GM18951 (cell line): ENCODE measurements at regions not wholly inside any gene's neighbourhood (a gene's known extent, or its start where the extent isn't known, plus 50 kb on each side); places are given as distances from the start of the nearest gene placed in this dataset.

Experiments used
- POLR2A ChIP-seq: IDR thresholded peaks from 4 replicates; pipeline ENCODE4 v1.6.1; 2011; ENCODE audit warnings: mild to moderate bottlenecking; ENCODE audit not compliant: insufficient read length, insufficient read depth; ENCODE audit errors: extremely low read depth
- in situ Hi-C: fragments of 300-500 bp; cut with MboI; formaldehyde crosslinking; loops from one replicate; pipeline ENCODE4 v1.12.0; 2022; ENCODE audit warnings: low sequenced_read_pairs, mixed read lengths, inconsistent platforms; ENCODE audit not compliant: unreplicated experiment

- no peak for TF ChIP-seq POLR2A
- in situ Hi-C loops = no loop called here
These were observed 82.5 kb upstream of the TBX20 start for GRCh38 chr7:35336444-35336843.

- no peak for TF ChIP-seq POLR2A
- in situ Hi-C loops = no loop called here
These were observed 80.6 kb upstream of the TBX20 start for GRCh38 chr7:35334506-35334905.

- in situ Hi-C loops = no loop called here
- TF ChIP-seq POLR2A = no peak
These were observed 79.4 kb upstream of the TBX20 start for GRCh38 chr7:35333265-35333664.

- TF ChIP-seq POLR2A = no peak
- in situ Hi-C loops = no loop called here
These were observed 78.1 kb upstream of the TBX20 start for GRCh38 chr7:35331730-35332678.

- in situ Hi-C loops = no loop called here
- TF ChIP-seq POLR2A = no peak
These were observed 75.1 kb upstream of the TBX20 start for GRCh38 chr7:35329026-35329425.

- in situ Hi-C loops = no loop called here
These were observed 65.7 kb upstream of the TBX20 start for GRCh38 chr7:35319606-35320005.

GRCh38 chr7:35316549-35316948 is 62.6 kb upstream of the TBX20 start:
- no peak for TF ChIP-seq POLR2A
- in situ Hi-C loops = no loop called here

More at GRCh38 chr7:35319606-35320005, 65.7 kb upstream of the TBX20 start:
- TF ChIP-seq POLR2A = no peak

GRCh38 chr7:35315517-35315916 is 61.6 kb upstream of the TBX20 start:
- in situ Hi-C loops = no loop called here
- no peak for TF ChIP-seq POLR2A

- in situ Hi-C loops = no loop called here
- no peak for TF ChIP-seq POLR2A
These were observed 60.5 kb upstream of the TBX20 start for GRCh38 chr7:35314354-35314753.

GRCh38 chr7:35313575-35313974 is 59.7 kb upstream of the TBX20 start:
- TF ChIP-seq POLR2A = no peak
- in situ Hi-C loops = no loop called here
